Upper lobe of left lung (tissue), 4 donors: ENCODE measurements at regions not wholly inside any gene's neighbourhood (a gene's known extent, or its start where the extent isn't known, plus 50 kb on each side); places are given as distances from the start of the nearest gene placed in this dataset.

Experiments used
- CTCF ChIP-seq, 6 experiments: fragments of 450-650 bp in 4 of 6; fragments of 200-600 bp in 2 of 6; sonication (generic) in 2 of 6; IDR thresholded peaks; one replicate each; pipeline ENCODE4 v1.5.1; 2016 to 2019; ENCODE audit warnings: antibody characterized with exemption in 6 of 6
- POLR2AphosphoS5 ChIP-seq, 2 donors: sonication (generic); formaldehyde crosslinking; IDR thresholded peaks; one replicate each; pipeline ENCODE4 v1.5.1; 2017; ENCODE audit warnings: antibody characterized with exemption in 2 of 2

GRCh38 chr5:67316695-67317094, 120.1 kb upstream of the CD180 start:
- no peak for TF ChIP-seq CTCF (IDR thresholded peaks at IDR 0.05)
- TF ChIP-seq POLR2AphosphoS5 (IDR thresholded peaks at IDR 0.05): no peak
